ENCODE measurements at regions not wholly inside any gene's neighbourhood (a gene's known extent, or its start where the extent isn't known, plus 50 kb on each side); places are given as distances from the start of the nearest gene placed in this dataset.

- no peak for DNase-seq (ENCODE audit: low spot score)
These were observed 258.2 kb downstream of the PPP1R2C start for GRCh38 chrX:42519666-42520231.

GRCh38 chrX:42515939-42516338 lies 262.0 kb downstream of the PPP1R2C start:
- no peak for DNase-seq (ENCODE audit: low spot score)

- no peak for DNase-seq (ENCODE audit: low spot score)
These were observed 272.9 kb downstream of the PPP1R2C start for GRCh38 chrX:42505016-42505415.

- DNase-seq (ENCODE audit: low spot score) = no peak
These were observed 278.3 kb downstream of the PPP1R2C start for GRCh38 chrX:42499620-42500019.

- DNase-seq (ENCODE audit: low spot score) = no peak
These were observed 280.6 kb downstream of the PPP1R2C start for GRCh38 chrX:42497356-42497755.

- DNase-seq (ENCODE audit: low spot score) = no peak
These were observed 281.7 kb downstream of the PPP1R2C start for GRCh38 chrX:42496239-42496638.

- DNase-seq (ENCODE audit: low spot score) = no peak
These were observed 282.8 kb downstream of the PPP1R2C start for GRCh38 chrX:42495139-42495538.

GRCh38 chrX:42491137-42491907 lies 286.6 kb downstream of the PPP1R2C start:
- DNase-seq (ENCODE audit: low spot score) = no peak

- no peak for DNase-seq (ENCODE audit: low spot score)
These were observed 287.9 kb downstream of the PPP1R2C start for GRCh38 chrX:42490111-42490510.

GRCh38 chrX:42485601-42486000 lies 292.4 kb downstream of the PPP1R2C start:
- DNase-seq (ENCODE audit: low spot score) = no peak

- no peak for DNase-seq (ENCODE audit: low spot score)
These were observed 293.7 kb downstream of the PPP1R2C start for GRCh38 chrX:42484233-42484632.

- no peak for DNase-seq (ENCODE audit: low spot score)
These were observed 300.6 kb downstream of the PPP1R2C start for GRCh38 chrX:42477396-42477795.

GRCh38 chrX:42472727-42473126 lies 305.2 kb downstream of the PPP1R2C start:
- no peak for DNase-seq (ENCODE audit: low spot score)

GRCh38 chrX:42466332-42467046 lies 311.5 kb downstream of the PPP1R2C start:
- no peak for DNase-seq (ENCODE audit: low spot score)

- no peak for DNase-seq (ENCODE audit: low spot score)
These were observed 312.1 kb downstream of the PPP1R2C start for GRCh38 chrX:42465821-42466220.

GRCh38 chrX:42463706-42464490 lies 314.1 kb downstream of the PPP1R2C start:
- no peak for DNase-seq (ENCODE audit: low spot score)

GRCh38 chrX:42462917-42463316 lies 315.0 kb downstream of the PPP1R2C start:
- DNase-seq (ENCODE audit: low spot score) = no peak

- no peak for DNase-seq (ENCODE audit: low spot score)
These were observed 317.3 kb downstream of the PPP1R2C start for GRCh38 chrX:42460706-42461105.

GRCh38 chrX:42459735-42460134 lies 318.2 kb downstream of the PPP1R2C start:
- DNase-seq (ENCODE audit: low spot score) = no peak

- no peak for DNase-seq (ENCODE audit: low spot score)
These were observed 321.7 kb downstream of the PPP1R2C start for GRCh38 chrX:42456176-42456700.

- no peak for DNase-seq (ENCODE audit: low spot score)
These were observed 327.7 kb downstream of the PPP1R2C start for GRCh38 chrX:42450228-42450627.

GRCh38 chrX:42443267-42443666 lies 334.7 kb downstream of the PPP1R2C start:
- DNase-seq (ENCODE audit: low spot score) = no peak
